HepG2 (cell line): ENCODE measurements at regions not wholly inside any gene's neighbourhood (a gene's known extent, or its start where the extent isn't known, plus 50 kb on each side); places are given as distances from the start of the nearest gene placed in this dataset.
A peak's percentile ranks its signal among the peaks of the same experiment; 100 is the strongest.

Source experiments
- ARNT ChIP-seq: fragments of 450-650 bp; IDR thresholded peaks from 2 replicates; pipeline ENCODE4 v1.6.1; 2017
- CENPBD1 ChIP-seq: sonication (generic); formaldehyde crosslinking; IDR thresholded peaks from 2 replicates; pipeline ENCODE4 v1.8.0; 2022; ENCODE audit warnings: missing genetic modification reagents, low read depth, mild to moderate bottlenecking, borderline replicate concordance
- EZH2 ChIP-seq: conservative IDR thresholded peaks from 2 replicates; pipeline ENCODE4 v1.6.1; 2012; ENCODE audit warnings: mild to moderate bottlenecking, low read depth, low read length, moderate library complexity
- HOXA5 ChIP-seq: sonication (generic); formaldehyde crosslinking; IDR thresholded peaks from 2 replicates; pipeline ENCODE4 v1.4.0; 2020; ENCODE audit warnings: missing genetic modification reagents
- ISL2 ChIP-seq: sonication (generic); formaldehyde crosslinking; IDR thresholded peaks from 2 replicates; pipeline ENCODE4 v1.5.0; 2020; ENCODE audit warnings: missing genetic modification reagents
- JDP2 ChIP-seq: sonication (generic); formaldehyde crosslinking; IDR thresholded peaks from 2 replicates; pipeline ENCODE4 v1.8.1; 2022; ENCODE audit warnings: missing genetic modification reagents, borderline replicate concordance
- JUND ChIP-seq: sonication (generic); formaldehyde crosslinking; IDR thresholded peaks from 2 replicates; pipeline ENCODE4 v1.8.0; 2022; ENCODE audit warnings: mild to moderate bottlenecking, missing genetic modification reagents
- PRDM15 ChIP-seq: sonication (generic); formaldehyde crosslinking; IDR thresholded peaks from 2 replicates; pipeline ENCODE4 v1.4.0; 2020; ENCODE audit warnings: missing genetic modification reagents
- RBM39 ChIP-seq: fragments of 200-400 bp; formaldehyde crosslinking; IDR thresholded peaks from one replicate; pipeline ENCODE4 v1.6.1; 2018; ENCODE audit warnings: antibody characterized with exemption, mild to moderate bottlenecking, low read depth, low read length; ENCODE audit not compliant: poor library complexity, severe bottlenecking
- REL ChIP-seq: sonication (generic); formaldehyde crosslinking; conservative IDR thresholded peaks from 2 replicates; pipeline ENCODE4 v1.8.0; 2022; ENCODE audit warnings: mild to moderate bottlenecking, missing genetic modification reagents, moderate library complexity
- ZBTB2 ChIP-seq: sonication (generic); formaldehyde crosslinking; IDR thresholded peaks from 2 replicates; pipeline ENCODE4 v1.8.0; 2022; ENCODE audit warnings: low read depth, missing genetic modification reagents
- ZNF10 ChIP-seq: sonication (generic); formaldehyde crosslinking; IDR thresholded peaks from 2 replicates; pipeline ENCODE4 v1.4.0; 2020; ENCODE audit warnings: mild to moderate bottlenecking, low read depth, missing genetic modification reagents, borderline replicate concordance
- ZNF101 ChIP-seq: sonication (generic); formaldehyde crosslinking; IDR thresholded peaks from 2 replicates; pipeline ENCODE4 v1.4.0; 2020; ENCODE audit warnings: mild to moderate bottlenecking, low read depth, missing genetic modification reagents, borderline replicate concordance
- ZNF329 ChIP-seq: sonication (generic); formaldehyde crosslinking; IDR thresholded peaks from 2 replicates; pipeline ENCODE4 v1.9.0; 2021; ENCODE audit warnings: low read depth, mild to moderate bottlenecking, missing genetic modification reagents
- ZNF468 ChIP-seq: sonication (generic); formaldehyde crosslinking; IDR thresholded peaks from 2 replicates; pipeline ENCODE4 v1.8.0; 2022; ENCODE audit warnings: mild to moderate bottlenecking, moderate library complexity, missing genetic modification reagents
- ZNF652 ChIP-seq: IDR thresholded peaks from 2 replicates; pipeline ENCODE4 v1.6.1; 2016; ENCODE audit warnings: low read depth, borderline replicate concordance
- ZNF703 ChIP-seq: sonication (generic); formaldehyde crosslinking; IDR thresholded peaks from 2 replicates; pipeline ENCODE4 v1.5.1; 2020; ENCODE audit warnings: missing genetic modification reagents, mild to moderate bottlenecking, moderate library complexity, borderline replicate concordance
- ZNF788 ChIP-seq: sonication (generic); formaldehyde crosslinking; IDR thresholded peaks from 2 replicates; pipeline ENCODE4 v1.5.0; 2020; ENCODE audit warnings: mild to moderate bottlenecking, missing genetic modification reagents, borderline replicate concordance
- TF ChIP-seq, protein P1 (sequence below): sonication (generic); formaldehyde crosslinking; IDR thresholded peaks from 2 replicates; pipeline ENCODE4 v1.4.0; 2020; ENCODE audit warnings: missing genetic modification reagents, mild to moderate bottlenecking, borderline replicate concordance
- TF ChIP-seq, protein P2 (sequence below): sonication (generic); formaldehyde crosslinking; IDR thresholded peaks from 2 replicates; pipeline ENCODE4 v1.4.0; 2020; ENCODE audit warnings: low read depth, mild to moderate bottlenecking, missing genetic modification reagents

DNA sequence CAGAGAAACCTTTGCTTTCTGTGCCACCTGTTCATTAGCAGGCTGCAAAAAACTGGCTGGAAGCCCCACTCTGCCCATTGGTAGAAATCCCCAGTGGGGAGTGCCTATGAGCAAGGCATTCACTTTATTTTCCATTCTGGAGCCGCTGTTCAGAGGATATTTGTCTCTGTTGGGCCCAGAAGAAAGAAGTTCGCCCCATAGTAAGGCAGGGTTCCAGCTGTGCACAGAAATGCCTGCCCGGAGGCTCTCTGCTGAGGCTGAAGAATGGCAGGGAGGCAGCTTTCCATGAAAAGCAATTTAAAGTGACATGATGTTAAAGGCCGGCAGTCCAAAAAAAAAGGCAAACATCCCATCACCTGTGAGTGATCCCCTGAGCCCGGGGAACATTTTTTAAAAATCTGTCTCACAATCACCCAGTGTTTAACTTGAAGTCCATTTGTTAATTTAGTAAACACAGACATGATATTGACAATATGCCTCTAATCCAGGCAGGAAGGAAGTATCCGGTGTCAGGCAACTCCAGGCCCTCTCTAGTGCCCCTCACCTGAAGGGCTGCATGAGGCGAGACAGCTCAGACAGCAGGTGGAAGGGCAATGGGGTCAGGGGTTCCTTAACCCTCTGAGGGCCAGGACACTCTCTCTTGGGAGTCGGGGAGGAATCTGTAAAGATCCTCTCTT, 265.1 kb upstream of the SIX2 start (continued):
- TF ChIP-seq ZNF101 (no peak), EZH2 (no peak), PRDM15 (no peak), ZNF652 (CRISPR knock-in tag) (peak; percentile 99), ARNT (no peak), JDP2 (no peak; the same call in 1 of the 2 replicates), ISL2 (peak; percentile 96), REL (no peak; the same call in 1 of the 2 replicates), ZNF10 (no peak), HOXA5 (peak; percentile 45; the same call in 1 of the 2 replicates), ZBTB2 (CRISPR knock-in tag) (no peak), CENPBD1 (no peak), ZNF788 (CRISPR knock-in tag) (peak; percentile 72; the same call in 1 of the 2 replicates), RBM39 (no peak), ZNF329 (CRISPR knock-in tag) (no peak), JUND (CRISPR knock-in tag) (peak; percentile 91), ZNF468 (CRISPR knock-in tag) (no peak), ZNF703 (CRISPR knock-in tag) (peak; percentile 94; the same call in 1 of the 2 replicates)
- TF ChIP-seq, protein P1, sequence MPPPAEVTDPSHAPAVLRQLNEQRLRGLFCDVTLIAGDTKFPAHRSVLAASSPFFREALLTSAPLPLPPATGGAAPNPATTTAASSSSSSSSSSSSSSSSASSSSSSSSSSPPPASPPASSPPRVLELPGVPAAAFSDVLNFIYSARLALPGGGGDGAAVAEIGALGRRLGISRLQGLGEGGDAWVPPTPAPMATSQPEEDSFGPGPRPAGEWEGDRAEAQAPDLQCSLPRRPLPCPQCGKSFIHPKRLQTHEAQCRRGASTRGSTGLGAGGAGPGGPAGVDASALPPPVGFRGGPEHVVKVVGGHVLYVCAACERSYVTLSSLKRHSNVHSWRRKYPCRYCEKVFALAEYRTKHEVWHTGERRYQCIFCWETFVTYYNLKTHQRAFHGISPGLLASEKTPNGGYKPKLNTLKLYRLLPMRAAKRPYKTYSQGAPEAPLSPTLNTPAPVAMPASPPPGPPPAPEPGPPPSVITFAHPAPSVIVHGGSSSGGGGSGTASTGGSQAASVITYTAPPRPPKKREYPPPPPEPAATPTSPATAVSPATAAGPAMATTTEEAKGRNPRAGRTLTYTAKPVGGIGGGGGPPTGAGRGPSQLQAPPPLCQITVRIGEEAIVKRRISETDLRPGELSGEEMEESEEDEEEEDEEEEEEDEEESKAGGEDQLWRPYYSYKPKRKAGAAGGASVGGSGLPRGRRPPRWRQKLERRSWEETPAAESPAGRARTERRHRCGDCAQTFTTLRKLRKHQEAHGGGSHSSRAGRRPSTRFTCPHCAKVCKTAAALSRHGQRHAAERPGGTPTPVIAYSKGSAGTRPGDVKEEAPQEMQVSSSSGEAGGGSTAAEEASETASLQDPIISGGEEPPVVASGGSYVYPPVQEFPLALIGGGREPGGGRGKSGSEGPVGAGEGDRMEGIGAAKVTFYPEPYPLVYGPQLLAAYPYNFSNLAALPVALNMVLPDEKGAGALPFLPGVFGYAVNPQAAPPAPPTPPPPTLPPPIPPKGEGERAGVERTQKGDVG (CRISPR knock-in tag), result no peak
- TF ChIP-seq, protein P2, sequence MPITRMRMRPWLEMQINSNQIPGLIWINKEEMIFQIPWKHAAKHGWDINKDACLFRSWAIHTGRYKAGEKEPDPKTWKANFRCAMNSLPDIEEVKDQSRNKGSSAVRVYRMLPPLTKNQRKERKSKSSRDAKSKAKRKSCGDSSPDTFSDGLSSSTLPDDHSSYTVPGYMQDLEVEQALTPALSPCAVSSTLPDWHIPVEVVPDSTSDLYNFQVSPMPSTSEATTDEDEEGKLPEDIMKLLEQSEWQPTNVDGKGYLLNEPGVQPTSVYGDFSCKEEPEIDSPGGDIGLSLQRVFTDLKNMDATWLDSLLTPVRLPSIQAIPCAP, result no peak
